HEK293 (cell line): ENCODE measurements at regions not wholly inside any gene's neighbourhood (a gene's known extent, or its start where the extent isn't known, plus 50 kb on each side); places are given as distances from the start of the nearest gene placed in this dataset.
"Not testable (repeated sequence)": the region's sequence is repeated elsewhere in the genome, so short reads cannot be mapped to it uniquely, and the experiment has no call there.

Experiments
- CTCF ChIA-PET: fragments of 350-600 bp; formaldehyde crosslinking; extraction: SDS; loops from one replicate; lab custom pipeline; 2021; ENCODE audit warnings: antibody characterized with exemption; lab: Yijun Ruan, JAX
- POLR2A ChIA-PET: fragments of 300-600 bp; formaldehyde crosslinking; extraction: SDS; loops from one replicate; lab custom pipeline; 2020; ENCODE audit warnings: antibody characterized with exemption, inconsistent platforms; lab: Yijun Ruan, JAX
- H3K27ac ChIP-seq: fragments of 200-500 bp; sonication (Bioruptor generic); 2 replicates; pipeline ENCODE4 v1.5.1; 2014; ENCODE audit warnings: low read depth, low read length, control low read depth, inconsistent platforms; ENCODE audit errors: extremely low read depth
- H3K36me3 ChIP-seq, 2 experiments: fragments of 200-500 bp in 1 of 2; sonication (Bioruptor generic) in 1 of 2; 1 replicate in 1 of 2; 2 replicates in 1 of 2; pipeline ENCODE4 v1.5.1; 2014 to 2017; ENCODE audit warnings: inconsistent platforms in 2 of 2, low read length in 2 of 2; ENCODE audit not compliant: control insufficient read depth in 2 of 2, insufficient read depth in 1 of 2
- H3K4me1 ChIP-seq: fragments of 200-500 bp; sonication (Bioruptor generic); 2 replicates; pipeline ENCODE4 v1.5.1; 2014; ENCODE audit warnings: mild to moderate bottlenecking, low read length, inconsistent platforms; ENCODE audit not compliant: control insufficient read depth, insufficient read depth
- H3K4me3 ChIP-seq: 2 replicates; pipeline ENCODE4 v1.5.1; 2011; ENCODE audit warnings: low read depth, mild to moderate bottlenecking, control low read depth, low read length, moderate library complexity
- H3K9me3 ChIP-seq: fragments of 200-500 bp; sonication (Bioruptor generic); 2 replicates; pipeline ENCODE4 v1.5.1; 2014; ENCODE audit warnings: low read depth, low read length, inconsistent platforms; ENCODE audit not compliant: control insufficient read depth, insufficient read depth
- GLIS1 ChIP-seq: fragments of 450-650 bp; formaldehyde crosslinking; IDR thresholded peaks from 2 replicates; pipeline ENCODE4 v1.5.1; 2016; ENCODE audit warnings: missing biosample characterization, missing genetic modification characterization
- MEIS1 ChIP-seq: sonication (generic); formaldehyde crosslinking; IDR thresholded peaks from 2 replicates; pipeline ENCODE4 v1.8.1; 2022; ENCODE audit warnings: missing genetic modification reagents, mild to moderate bottlenecking, borderline replicate concordance
- SP2 ChIP-seq: fragments of 450-650 bp; formaldehyde crosslinking; IDR thresholded peaks from 2 replicates; pipeline ENCODE4 v1.5.1; 2016; ENCODE audit warnings: missing biosample characterization, missing genetic modification characterization
- ZFHX2 ChIP-seq: fragments of 450-650 bp; formaldehyde crosslinking; conservative IDR thresholded peaks from 2 replicates; pipeline ENCODE4 v1.5.1; 2016; ENCODE audit warnings: missing biosample characterization, missing genetic modification characterization
- ZFP41 ChIP-seq: fragments of 450-650 bp; formaldehyde crosslinking; IDR thresholded peaks from 2 replicates; pipeline ENCODE4 v1.5.1; 2016; ENCODE audit warnings: missing biosample characterization, missing genetic modification characterization, borderline replicate concordance
- ZNF121 ChIP-seq: fragments of 450-650 bp; formaldehyde crosslinking; IDR thresholded peaks from 2 replicates; pipeline ENCODE4 v1.5.1; 2016; ENCODE audit warnings: missing biosample characterization, missing genetic modification characterization
- ZNF140 ChIP-seq: fragments of 450-650 bp; formaldehyde crosslinking; IDR thresholded peaks from 2 replicates; pipeline ENCODE4 v1.5.1; 2016; ENCODE audit warnings: missing biosample characterization, missing genetic modification characterization
- ZNF146 ChIP-seq: fragments of 450-650 bp; formaldehyde crosslinking; IDR thresholded peaks from 2 replicates; pipeline ENCODE4 v1.5.1; 2016; ENCODE audit warnings: missing biosample characterization, missing genetic modification characterization
- ZNF350 ChIP-seq: fragments of 450-650 bp; formaldehyde crosslinking; IDR thresholded peaks from 2 replicates; pipeline ENCODE4 v1.5.0; 2017; ENCODE audit warnings: missing biosample characterization, mild to moderate bottlenecking, missing genetic modification characterization
- ZNF426 ChIP-seq: fragments of 450-650 bp; formaldehyde crosslinking; IDR thresholded peaks from 2 replicates; pipeline ENCODE4 v1.5.1; 2017; ENCODE audit warnings: missing biosample characterization, missing genetic modification characterization, mild to moderate bottlenecking, inconsistent platforms, moderate library complexity
- ZNF514 ChIP-seq: fragments of 450-650 bp; formaldehyde crosslinking; IDR thresholded peaks from 2 replicates; pipeline ENCODE4 v1.5.1; 2016; ENCODE audit warnings: missing biosample characterization, missing genetic modification characterization
- ZNF707 ChIP-seq: fragments of 450-650 bp; formaldehyde crosslinking; IDR thresholded peaks from 2 replicates; pipeline ENCODE4 v1.5.1; 2016; ENCODE audit warnings: missing biosample characterization, missing genetic modification characterization
- TF ChIP-seq, protein P1 (sequence below): fragments of 450-650 bp; formaldehyde crosslinking; IDR thresholded peaks from 2 replicates; pipeline ENCODE4 v1.5.1; 2017; ENCODE audit warnings: missing biosample characterization, missing genetic modification characterization
- TF ChIP-seq, protein P2 (sequence below): fragments of 450-650 bp; formaldehyde crosslinking; IDR thresholded peaks from 2 replicates; pipeline ENCODE4 v1.5.1; 2017; ENCODE audit warnings: missing biosample characterization, missing genetic modification characterization
- TF ChIP-seq, protein P3 (sequence below): fragments of 450-650 bp; formaldehyde crosslinking; IDR thresholded peaks from 2 replicates; pipeline ENCODE4 v1.5.1; 2016; ENCODE audit warnings: missing biosample characterization, missing genetic modification characterization
- TF ChIP-seq, protein P4 (sequence below): fragments of 450-650 bp; formaldehyde crosslinking; IDR thresholded peaks from 2 replicates; pipeline ENCODE4 v1.5.0; 2017; ENCODE audit warnings: missing biosample characterization, missing genetic modification characterization, borderline replicate concordance

DNA sequence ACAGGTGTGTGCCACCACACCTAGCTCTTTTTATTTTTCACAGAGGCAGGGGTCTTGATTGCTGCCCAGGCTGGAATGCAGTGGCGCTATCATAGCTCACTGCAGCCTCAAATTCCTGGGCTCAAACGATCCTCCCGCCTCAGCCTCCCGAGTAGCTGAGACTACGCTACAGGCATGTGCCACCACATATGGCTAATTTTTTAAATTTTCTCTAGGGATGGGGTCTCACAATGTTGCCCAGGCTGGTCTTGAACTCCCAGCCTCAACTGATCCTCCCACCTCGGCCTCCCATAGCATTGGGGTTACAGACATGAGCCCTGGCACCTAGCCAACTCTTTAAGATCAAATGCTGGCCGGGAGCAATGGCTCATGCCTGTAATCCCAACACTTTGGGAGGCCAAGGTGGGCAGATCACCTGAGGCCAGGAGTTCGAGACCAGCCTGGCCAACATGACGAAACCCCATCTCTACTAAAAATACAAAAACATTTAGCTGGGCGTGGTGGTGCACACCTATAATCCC is 50.6 kb upstream of the MYL10 start:
- not testable (repeated sequence) for H3K27ac ChIP-seq, H3K4me1 ChIP-seq, H3K4me3 ChIP-seq, H3K36me3 ChIP-seq, H3K9me3 ChIP-seq
- POLR2A ChIA-PET: interaction anchor here (0.6 kb wide), 1 partner anchor 21 kb away, joined by 3 read pairs; no protein-coding TSS in a partner anchor
- CTCF ChIA-PET: interaction anchor here (0.8 to 1.1 kb wide), 2 partner anchors 22 to 136 kb away, joined by 3 read pairs; no protein-coding TSS in a partner anchor
- peak; percentile 67; the same call in 1 of the 2 replicates for TF ChIP-seq ZNF121 (tag by site-specific recombination)

DNA sequence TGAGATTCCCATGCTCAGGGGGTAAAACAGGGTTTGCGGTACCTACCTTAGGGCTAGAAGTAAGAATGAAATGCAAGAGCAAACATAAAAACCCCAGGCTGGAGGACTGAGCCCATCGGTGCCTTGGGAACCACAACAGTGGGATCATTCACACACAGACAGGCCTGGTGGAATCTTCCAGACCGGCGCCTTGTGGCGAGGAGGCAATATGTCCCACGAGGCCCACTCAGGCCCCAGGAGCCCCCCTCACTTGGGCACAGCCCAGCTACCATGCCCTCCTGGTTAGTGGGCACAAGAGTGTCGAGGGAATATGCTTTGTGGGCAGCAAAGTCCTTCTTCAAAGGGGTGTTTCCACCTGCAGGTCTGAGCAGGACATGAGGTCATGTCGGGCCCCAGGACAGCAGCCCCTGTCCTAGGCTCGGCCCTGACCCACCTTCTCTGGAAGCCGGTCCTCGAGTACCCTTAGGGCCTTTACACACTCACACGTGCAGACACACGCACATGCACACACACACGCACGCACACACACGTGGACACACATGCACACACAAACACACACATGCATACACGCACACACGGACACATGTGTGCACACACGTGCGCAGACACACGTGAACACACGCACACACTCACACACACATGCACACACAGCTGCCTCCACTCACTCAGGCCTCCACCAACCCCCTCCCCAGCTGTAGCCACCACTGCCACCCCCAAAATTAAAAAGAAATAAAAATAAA is 51.5 kb upstream of the MYL10 start:
- Histone ChIP-seq H3K4me1 (no peaks in the 10 kb centered on the region), H3K36me3 (no peaks in the 10 kb centered on the region)
- no peak for TF ChIP-seq ZNF146 (tag by site-specific recombination)
- TF ChIP-seq, protein P1, sequence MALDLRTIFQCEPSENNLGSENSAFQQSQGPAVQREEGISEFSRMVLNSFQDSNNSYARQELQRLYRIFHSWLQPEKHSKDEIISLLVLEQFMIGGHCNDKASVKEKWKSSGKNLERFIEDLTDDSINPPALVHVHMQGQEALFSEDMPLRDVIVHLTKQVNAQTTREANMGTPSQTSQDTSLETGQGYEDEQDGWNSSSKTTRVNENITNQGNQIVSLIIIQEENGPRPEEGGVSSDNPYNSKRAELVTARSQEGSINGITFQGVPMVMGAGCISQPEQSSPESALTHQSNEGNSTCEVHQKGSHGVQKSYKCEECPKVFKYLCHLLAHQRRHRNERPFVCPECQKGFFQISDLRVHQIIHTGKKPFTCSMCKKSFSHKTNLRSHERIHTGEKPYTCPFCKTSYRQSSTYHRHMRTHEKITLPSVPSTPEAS: peak; percentile 75
- TF ChIP-seq MEIS1: no peak
- TF ChIP-seq, protein P2, sequence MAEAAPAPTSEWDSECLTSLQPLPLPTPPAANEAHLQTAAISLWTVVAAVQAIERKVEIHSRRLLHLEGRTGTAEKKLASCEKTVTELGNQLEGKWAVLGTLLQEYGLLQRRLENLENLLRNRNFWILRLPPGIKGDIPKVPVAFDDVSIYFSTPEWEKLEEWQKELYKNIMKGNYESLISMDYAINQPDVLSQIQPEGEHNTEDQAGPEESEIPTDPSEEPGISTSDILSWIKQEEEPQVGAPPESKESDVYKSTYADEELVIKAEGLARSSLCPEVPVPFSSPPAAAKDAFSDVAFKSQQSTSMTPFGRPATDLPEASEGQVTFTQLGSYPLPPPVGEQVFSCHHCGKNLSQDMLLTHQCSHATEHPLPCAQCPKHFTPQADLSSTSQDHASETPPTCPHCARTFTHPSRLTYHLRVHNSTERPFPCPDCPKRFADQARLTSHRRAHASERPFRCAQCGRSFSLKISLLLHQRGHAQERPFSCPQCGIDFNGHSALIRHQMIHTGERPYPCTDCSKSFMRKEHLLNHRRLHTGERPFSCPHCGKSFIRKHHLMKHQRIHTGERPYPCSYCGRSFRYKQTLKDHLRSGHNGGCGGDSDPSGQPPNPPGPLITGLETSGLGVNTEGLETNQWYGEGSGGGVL (tag by site-specific recombination): peak; percentile 65; the same call in 1 of the 2 replicates
- TF ChIP-seq, all 188 proteins: peak for 2
- Histone ChIP-seq H3K27ac (no peak overlapping the region), H3K4me3 (no peak overlapping the region), H3K9me3 (no peaks in the 10 kb centered on the region)
- ChIA-PET POLR2A (interaction anchor here (0.6 kb wide), 1 partner anchor 68 kb away, joined by 5 read pairs; no protein-coding TSS in a partner anchor), CTCF (interaction anchor here (0.5 to 2.2 kb wide), 8 partner anchors 9 to 137 kb away, joined by 3 to 7 read pairs (median 4); no protein-coding TSS in a partner anchor)

DNA sequence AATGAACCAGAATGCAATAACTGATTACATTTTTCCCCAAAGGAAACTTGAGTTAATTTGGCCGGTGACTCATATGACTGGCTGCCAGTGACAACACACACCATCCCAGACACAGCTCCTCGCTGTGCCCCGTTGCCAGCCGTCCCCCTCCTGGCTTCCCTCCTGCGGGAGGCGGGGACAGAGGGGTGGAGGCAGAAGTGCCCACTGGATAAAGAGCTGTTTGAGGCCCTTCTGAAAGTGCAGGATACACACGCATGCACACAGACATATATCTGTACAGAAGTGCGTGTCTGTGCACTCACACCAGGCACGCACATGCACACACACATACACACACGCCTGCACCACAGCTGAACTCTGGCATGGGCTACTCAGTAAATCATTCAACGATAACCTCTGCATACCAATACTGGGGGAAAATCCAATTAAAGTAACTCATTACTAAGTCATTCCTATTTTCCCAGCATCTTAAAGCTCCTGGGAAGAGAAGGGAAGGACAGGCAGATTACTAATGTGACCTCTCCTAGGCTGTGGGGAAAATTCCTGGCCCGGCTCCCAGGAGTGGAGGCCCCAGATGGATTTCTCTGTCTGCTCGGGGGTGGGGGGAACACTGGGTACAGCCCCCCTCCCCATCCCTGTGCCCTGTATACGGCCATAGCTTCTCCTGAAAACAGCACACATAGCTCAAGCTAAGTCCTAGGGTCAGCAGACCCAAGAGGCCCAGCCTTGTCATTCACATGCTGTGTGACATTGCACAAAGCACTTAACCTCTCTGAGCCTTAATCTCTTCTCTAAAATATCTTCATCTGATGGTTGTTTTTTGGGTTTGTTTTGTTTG is 52.3 kb upstream of the MYL10 start:
- Histone ChIP-seq H3K4me3 (no peak overlapping the region), H3K27ac (no peak overlapping the region), H3K36me3 (no peaks in the 10 kb centered on the region), H3K9me3 (no peaks in the 10 kb centered on the region), H3K4me1 (no peaks in the 10 kb centered on the region)
- POLR2A ChIA-PET: interaction anchor here (0.6 to 0.8 kb wide), 2 partner anchors 48 to 67 kb away, joined by 3 to 5 read pairs; no protein-coding TSS in a partner anchor
- CTCF ChIA-PET: interaction anchor here (0.5 to 2.2 kb wide), 8 partner anchors 10 to 131 kb away, joined by 3 to 7 read pairs (median 4); no protein-coding TSS in a partner anchor
- TF ChIP-seq, protein P3, sequence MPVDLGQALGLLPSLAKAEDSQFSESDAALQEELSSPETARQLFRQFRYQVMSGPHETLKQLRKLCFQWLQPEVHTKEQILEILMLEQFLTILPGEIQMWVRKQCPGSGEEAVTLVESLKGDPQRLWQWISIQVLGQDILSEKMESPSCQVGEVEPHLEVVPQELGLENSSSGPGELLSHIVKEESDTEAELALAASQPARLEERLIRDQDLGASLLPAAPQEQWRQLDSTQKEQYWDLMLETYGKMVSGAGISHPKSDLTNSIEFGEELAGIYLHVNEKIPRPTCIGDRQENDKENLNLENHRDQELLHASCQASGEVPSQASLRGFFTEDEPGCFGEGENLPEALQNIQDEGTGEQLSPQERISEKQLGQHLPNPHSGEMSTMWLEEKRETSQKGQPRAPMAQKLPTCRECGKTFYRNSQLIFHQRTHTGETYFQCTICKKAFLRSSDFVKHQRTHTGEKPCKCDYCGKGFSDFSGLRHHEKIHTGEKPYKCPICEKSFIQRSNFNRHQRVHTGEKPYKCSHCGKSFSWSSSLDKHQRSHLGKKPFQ (tag by site-specific recombination): no peak
- TF ChIP-seq ZFHX2 (no peak), ZNF426 (no peak), ZFP41 (tag by site-specific recombination) (no peak), ZNF140 (tag by site-specific recombination) (no peak), GLIS1 (tag by site-specific recombination) (no peak; the same call in 1 of the 2 replicates), ZNF514 (tag by site-specific recombination) (no peak), ZNF707 (tag by site-specific recombination) (no peak), SP2 (tag by site-specific recombination) (0 out of 2 replicates have a peak, but pooled peaks have one; percentile 8), ZNF350 (tag by site-specific recombination) (no peak)
- TF ChIP-seq, protein P4, sequence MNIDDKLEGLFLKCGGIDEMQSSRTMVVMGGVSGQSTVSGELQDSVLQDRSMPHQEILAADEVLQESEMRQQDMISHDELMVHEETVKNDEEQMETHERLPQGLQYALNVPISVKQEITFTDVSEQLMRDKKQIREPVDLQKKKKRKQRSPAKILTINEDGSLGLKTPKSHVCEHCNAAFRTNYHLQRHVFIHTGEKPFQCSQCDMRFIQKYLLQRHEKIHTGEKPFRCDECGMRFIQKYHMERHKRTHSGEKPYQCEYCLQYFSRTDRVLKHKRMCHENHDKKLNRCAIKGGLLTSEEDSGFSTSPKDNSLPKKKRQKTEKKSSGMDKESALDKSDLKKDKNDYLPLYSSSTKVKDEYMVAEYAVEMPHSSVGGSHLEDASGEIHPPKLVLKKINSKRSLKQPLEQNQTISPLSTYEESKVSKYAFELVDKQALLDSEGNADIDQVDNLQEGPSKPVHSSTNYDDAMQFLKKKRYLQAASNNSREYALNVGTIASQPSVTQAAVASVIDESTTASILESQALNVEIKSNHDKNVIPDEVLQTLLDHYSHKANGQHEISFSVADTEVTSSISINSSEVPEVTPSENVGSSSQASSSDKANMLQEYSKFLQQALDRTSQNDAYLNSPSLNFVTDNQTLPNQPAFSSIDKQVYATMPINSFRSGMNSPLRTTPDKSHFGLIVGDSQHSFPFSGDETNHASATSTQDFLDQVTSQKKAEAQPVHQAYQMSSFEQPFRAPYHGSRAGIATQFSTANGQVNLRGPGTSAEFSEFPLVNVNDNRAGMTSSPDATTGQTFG (tag by site-specific recombination): no peak
